ENCODE measurements at regions not wholly inside any gene's neighbourhood (a gene's known extent, or its start where the extent isn't known, plus 50 kb on each side); places are given as distances from the start of the nearest gene placed in this dataset.

DNA sequence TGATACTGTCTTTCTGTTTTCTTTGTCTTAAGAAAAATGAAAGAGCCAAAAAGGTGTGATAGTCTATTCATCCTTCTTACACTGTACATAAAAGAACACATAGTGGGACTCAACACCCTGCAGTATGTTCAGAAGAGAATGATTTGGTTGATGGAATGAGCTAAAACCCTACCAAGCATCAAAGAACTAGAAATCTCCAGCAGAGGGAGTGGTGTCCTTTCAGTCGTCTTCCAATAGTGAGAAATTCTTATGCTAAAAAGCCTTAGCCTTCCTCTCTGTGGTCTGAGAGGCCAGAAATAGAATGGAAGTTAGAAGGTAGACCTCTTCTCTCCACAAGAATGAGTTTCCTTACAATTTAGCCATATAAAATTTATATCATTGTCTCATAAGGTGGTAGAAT lies 393.4 kb upstream of the SEL1L start:
- no peak for TF ChIP-seq POLR2AphosphoS5 (IDR thresholded peaks at IDR 0.05; ENCODE audit: insufficient read depth, low read depth, low read length)
- no peak for TF ChIP-seq CTCF (IDR thresholded peaks at IDR 0.05; ENCODE audit: extremely low read depth in 1 of 2, insufficient read depth in 1 of 2, low read depth in 1 of 2, low read length in 2 of 2)
- TF ChIP-seq POLR2A (IDR thresholded peaks at IDR 0.05; ENCODE audit: low read depth, low read length) = no peak
- no peak for TF ChIP-seq GATA2 (IDR thresholded peaks at IDR 0.05; ENCODE audit: insufficient read depth, insufficient read length, low read depth, low read length)
